GM04504 (cell line): ENCODE measurements at regions not wholly inside any gene's neighbourhood (a gene's known extent, or its start where the extent isn't known, plus 50 kb on each side); places are given as distances from the start of the nearest gene placed in this dataset.
"Not testable (repeated sequence)": the region's sequence is repeated elsewhere in the genome, so short reads cannot be mapped to it uniquely, and the experiment has no call there.

Experiments
- DNase-seq: peaks from one replicate; pipeline ENCODE4 v3.0.0-alpha.2; 2012; ENCODE audit warnings: low read depth

- peak; percentile 66 for DNase-seq
Observed at GRCh38 chr1:65527707-65528503, 107.4 kb downstream of the LEPR start.

GRCh38 chr1:65531972-65532570 is 111.6 kb downstream of the LEPR start:
- no peak for DNase-seq

GRCh38 chr1:65535981-65536380 is 115.5 kb downstream of the LEPR start:
- DNase-seq = no peak

GRCh38 chr1:65538086-65538485 is 117.6 kb downstream of the LEPR start:
- DNase-seq = no peak

GRCh38 chr1:65538664-65539063 is 118.2 kb downstream of the LEPR start:
- DNase-seq = no peak

- DNase-seq = no peak
Observed at GRCh38 chr1:65539266-65540131, 119.0 kb downstream of the LEPR start.

- DNase-seq = no peak
Observed at GRCh38 chr1:65541161-65541560, 120.7 kb downstream of the LEPR start.

GRCh38 chr1:65541865-65542264 is 121.4 kb downstream of the LEPR start:
- no peak for DNase-seq

GRCh38 chr1:65542592-65542991 is 122.1 kb downstream of the LEPR start:
- DNase-seq = not testable (repeated sequence)

- DNase-seq = not testable (repeated sequence)
Observed at GRCh38 chr1:65550306-65551010, 130.0 kb downstream of the LEPR start.

- not testable (repeated sequence) for DNase-seq
Observed at GRCh38 chr1:65552484-65552883, 132.0 kb downstream of the LEPR start.

GRCh38 chr1:65554086-65554764 is 133.8 kb downstream of the LEPR start:
- DNase-seq = not testable (repeated sequence)

GRCh38 chr1:65554829-65555228 is 134.4 kb downstream of the LEPR start:
- no peak for DNase-seq

GRCh38 chr1:65558215-65558614 is 137.7 kb downstream of the LEPR start:
- DNase-seq = no peak

GRCh38 chr1:65564493-65564892 is 144.0 kb downstream of the LEPR start:
- no peak for DNase-seq

- DNase-seq = no peak
Observed at GRCh38 chr1:65568285-65568684, 147.8 kb downstream of the LEPR start.

- DNase-seq = no peak
Observed at GRCh38 chr1:65572701-65573421, 152.4 kb downstream of the LEPR start.

GRCh38 chr1:65577278-65577677 is 156.8 kb downstream of the LEPR start:
- DNase-seq = no peak

- not testable (repeated sequence) for DNase-seq
Observed at GRCh38 chr1:65577982-65578381, 157.5 kb downstream of the LEPR start.

- DNase-seq = no peak
Observed at GRCh38 chr1:65581119-65581518, 160.7 kb downstream of the LEPR start.

- DNase-seq = no peak
Observed at GRCh38 chr1:65584399-65584798, 163.9 kb downstream of the LEPR start.
